MM.1S (cell line): ENCODE measurements at regions not wholly inside any gene's neighbourhood (a gene's known extent, or its start where the extent isn't known, plus 50 kb on each side); places are given as distances from the start of the nearest gene placed in this dataset.

Experiments
- DNase-seq: peaks from one replicate; pipeline ENCODE4 v3.0.0-alpha.2; 2015
- H2AFZ ChIP-seq: fragments of 300-600 bp; sonication (generic); 2 replicates; pipeline ENCODE4 v1.6.0; 2016; ENCODE audit warnings: antibody characterized with exemption, low read length
- H3F3A ChIP-seq: fragments of 300-600 bp; sonication (generic); 2 replicates; pipeline ENCODE4 v1.6.1; 2016; ENCODE audit warnings: mild to moderate bottlenecking, antibody characterized with exemption, low read length, moderate library complexity, mixed read lengths; ENCODE audit not compliant: insufficient read depth
- H3K27ac ChIP-seq: fragments of 300-600 bp; sonication (generic); 2 replicates; pipeline ENCODE4 v1.5.1; 2016; ENCODE audit warnings: mild to moderate bottlenecking, low read length
- H3K27me3 ChIP-seq: fragments of 300-600 bp; sonication (generic); replicated peaks from 2 replicates; pipeline ENCODE4 v1.6.0; 2016; ENCODE audit warnings: low read length; ENCODE audit not compliant: insufficient read depth
- H3K36me3 ChIP-seq: fragments of 300-600 bp; sonication (generic); replicated peaks from 2 replicates; pipeline ENCODE4 v1.6.1; 2016; ENCODE audit warnings: mild to moderate bottlenecking, low read length, mixed read lengths; ENCODE audit not compliant: insufficient read depth
- H3K4me1 ChIP-seq: fragments of 300-600 bp; sonication (generic); 2 replicates; pipeline ENCODE4 v1.6.1; 2016; ENCODE audit warnings: low read length, mixed read lengths
- H3K4me2 ChIP-seq: fragments of 300-600 bp; sonication (generic); 2 replicates; pipeline ENCODE4 v1.6.0; 2016; ENCODE audit warnings: low read depth, low read length
- H3K4me3 ChIP-seq: fragments of 300-600 bp; sonication (generic); 2 replicates; pipeline ENCODE4 v1.5.1; 2016; ENCODE audit warnings: low read length, mixed read lengths
- H3K79me2 ChIP-seq: fragments of 300-600 bp; sonication (generic); 2 replicates; pipeline ENCODE4 v1.6.1; 2016; ENCODE audit warnings: mixed run types, low read length, mixed read lengths
- H3K9ac ChIP-seq: fragments of 300-600 bp; sonication (generic); 2 replicates; pipeline ENCODE4 v1.6.1; 2016; ENCODE audit warnings: low read length, mixed read lengths
- H3K9me2 ChIP-seq: fragments of 300-600 bp; sonication (generic); replicated peaks from 2 replicates; pipeline ENCODE4 v1.6.1; 2016; ENCODE audit warnings: mild to moderate bottlenecking, low read length, mixed read lengths; ENCODE audit not compliant: insufficient read depth
- H3K9me3 ChIP-seq: fragments of 300-600 bp; sonication (generic); replicated peaks from 2 replicates; pipeline ENCODE4 v1.6.1; 2016; ENCODE audit warnings: mild to moderate bottlenecking, low read length, mixed read lengths; ENCODE audit not compliant: insufficient read depth
- H4K20me1 ChIP-seq: fragments of 300-600 bp; sonication (generic); 2 replicates; pipeline ENCODE4 v1.6.1; 2016; ENCODE audit warnings: mild to moderate bottlenecking, low read length, moderate library complexity, mixed read lengths; ENCODE audit not compliant: insufficient read depth
- CTCF ChIP-seq: fragments of 300-600 bp; sonication (generic); IDR thresholded peaks from 2 replicates; pipeline ENCODE4 v1.5.1; 2016; ENCODE audit warnings: antibody characterized with exemption, low read length, mixed read lengths
- EZH2 ChIP-seq: fragments of 300-600 bp; sonication (generic); optimal IDR thresholded peaks from 2 replicates; pipeline ENCODE3; 2017; ENCODE audit warnings: low read depth, mild to moderate bottlenecking, antibody characterized with exemption, low read length, mixed read lengths
- EZH2phosphoT487 ChIP-seq: fragments of 300-600 bp; sonication (generic); IDR thresholded peaks from 2 replicates; pipeline ENCODE4 v1.6.1; 2018; ENCODE audit warnings: antibody characterized with exemption, low read length

DNA sequence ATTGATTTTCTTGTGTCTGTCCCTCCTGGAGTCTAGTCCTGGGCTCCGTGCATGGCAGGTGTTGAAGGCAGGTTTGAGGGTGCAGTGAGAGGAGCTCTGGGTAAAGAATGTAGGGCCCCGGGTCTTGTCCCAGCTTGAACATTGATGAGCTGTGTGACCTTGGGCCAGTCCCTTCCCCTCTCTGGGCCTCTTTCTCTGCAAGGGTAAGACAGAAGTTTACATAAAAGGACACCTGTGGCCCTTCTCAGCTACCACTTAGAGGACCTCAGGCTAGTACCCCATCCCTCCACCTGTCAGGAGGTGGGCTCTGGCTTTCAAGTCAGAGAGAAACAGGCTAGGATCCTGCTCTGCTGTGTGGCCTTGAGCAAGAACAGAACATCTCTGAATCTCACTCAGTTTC lies 55.3 kb upstream of the CTNNBL1 start:
- Histone ChIP-seq H3K9ac (no peak overlapping the region), H3K36me3 (no peaks in the 10 kb centered on the region), H3K27me3 (peaks cover 52% of the 10 kb centered on the region), H3K4me1 (no peaks in the 10 kb centered on the region), H4K20me1 (no peaks in the 10 kb centered on the region), H3K9me2 (no peaks in the 10 kb centered on the region), H3F3A (no peaks in the 10 kb centered on the region), H3K4me3 (no peak overlapping the region), H2AFZ (no peak overlapping the region), H3K27ac (no peak overlapping the region), H3K79me2 (no peaks in the 10 kb centered on the region), H3K9me3 (no peaks in the 10 kb centered on the region), H3K4me2 (no peak overlapping the region)
- TF ChIP-seq EZH2phosphoT487 (no peak), CTCF (no peak)
- no peak for DNase-seq

DNA sequence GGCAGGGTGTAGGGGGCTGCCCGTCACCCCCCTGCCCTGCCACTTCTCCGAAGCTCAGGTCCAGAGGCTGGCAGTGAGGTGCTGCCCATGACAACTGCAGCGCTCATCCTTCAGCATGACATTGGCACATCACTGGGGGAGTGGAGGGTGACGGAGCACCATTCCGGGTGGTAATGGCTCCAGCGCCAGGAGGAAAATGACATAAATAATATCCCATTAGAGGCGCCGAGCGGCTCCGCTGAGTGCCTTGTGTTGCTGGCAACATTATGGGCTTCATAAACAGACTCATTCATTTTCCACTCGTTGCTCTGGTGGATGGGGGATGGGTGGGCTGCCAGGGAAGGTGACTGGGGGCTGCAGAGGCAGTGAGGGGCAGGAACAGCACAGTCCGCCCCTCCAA lies 56.9 kb upstream of the CTNNBL1 start:
- Histone ChIP-seq H2AFZ (no peak overlapping the region), H3K9me2 (no peaks in the 10 kb centered on the region), H3K4me1 (no peaks in the 10 kb centered on the region), H3K27ac (no peak overlapping the region), H4K20me1 (no peaks in the 10 kb centered on the region), H3K4me3 (no peak overlapping the region), H3K9me3 (no peaks in the 10 kb centered on the region), H3K36me3 (no peaks in the 10 kb centered on the region), H3K27me3 (peaks cover 63% of the 10 kb centered on the region), H3K9ac (no peak overlapping the region), H3K79me2 (no peaks in the 10 kb centered on the region), H3K4me2 (no peak overlapping the region), H3F3A (no peaks in the 10 kb centered on the region)
- TF ChIP-seq CTCF, result no peak
- no peak for DNase-seq

GRCh38 chr20:37636212-37636975 lies 57.4 kb upstream of the CTNNBL1 start:
- H3K9ac ChIP-seq, result no peak overlapping the region
- TF ChIP-seq EZH2, result no peak
- no peak for TF ChIP-seq CTCF
- TF ChIP-seq EZH2phosphoT487, result no peak
- no peak overlapping the region for H3K4me2 ChIP-seq
- H3K79me2 ChIP-seq, result no peaks in the 10 kb centered on the region
- H3K27ac ChIP-seq, result no peak overlapping the region
- no peaks in the 10 kb centered on the region for H3K36me3 ChIP-seq
- no peaks in the 10 kb centered on the region for H3F3A ChIP-seq
- no peaks in the 10 kb centered on the region for H3K9me2 ChIP-seq
- H3K27me3 ChIP-seq, result peaks cover 66% of the 10 kb centered on the region
- H3K9me3 ChIP-seq, result no peaks in the 10 kb centered on the region
- no peaks in the 10 kb centered on the region for H4K20me1 ChIP-seq
- H2AFZ ChIP-seq, result no peak overlapping the region
- no peak for DNase-seq
- H3K4me3 ChIP-seq, result no peak overlapping the region
- H3K4me1 ChIP-seq, result no peaks in the 10 kb centered on the region
